GM15510 (cell line): ENCODE measurements at regions not wholly inside any gene's neighbourhood (a gene's known extent, or its start where the extent isn't known, plus 50 kb on each side); places are given as distances from the start of the nearest gene placed in this dataset.

Experiments used
- POLR2A ChIP-seq: IDR thresholded peaks from 3 replicates; pipeline ENCODE4 v1.6.1; 2011; ENCODE audit warnings: borderline replicate concordance; ENCODE audit not compliant: insufficient read length; ENCODE audit errors: extremely low read depth

- TF ChIP-seq POLR2A, result no peak
Observed at GRCh38 chr22:49322231-49322630, 505.4 kb downstream of the BRD1 start.

GRCh38 chr22:49321477-49322055 lies 506.1 kb downstream of the BRD1 start:
- TF ChIP-seq POLR2A, result no peak

- TF ChIP-seq POLR2A, result no peak
Observed at GRCh38 chr22:49320714-49321476, 506.8 kb downstream of the BRD1 start.

GRCh38 chr22:49317369-49317768 lies 510.3 kb downstream of the BRD1 start:
- no peak for TF ChIP-seq POLR2A

- TF ChIP-seq POLR2A, result no peak
Observed at GRCh38 chr22:49312601-49313000, 515.1 kb downstream of the BRD1 start.

- TF ChIP-seq POLR2A, result no peak
Observed at GRCh38 chr22:49310354-49310753, 517.3 kb downstream of the BRD1 start.

- TF ChIP-seq POLR2A, result no peak
Observed at GRCh38 chr22:49308300-49308699, 519.4 kb downstream of the BRD1 start.

- TF ChIP-seq POLR2A, result no peak
Observed at GRCh38 chr22:49307870-49308269, 519.8 kb downstream of the BRD1 start.

GRCh38 chr22:49307481-49307830 lies 520.2 kb downstream of the BRD1 start:
- TF ChIP-seq POLR2A, result no peak

- no peak for TF ChIP-seq POLR2A
Observed at GRCh38 chr22:49306632-49307480, 520.8 kb downstream of the BRD1 start.

GRCh38 chr22:49305966-49306631 lies 521.6 kb downstream of the BRD1 start:
- TF ChIP-seq POLR2A, result no peak

GRCh38 chr22:49305214-49305965 lies 522.3 kb downstream of the BRD1 start:
- no peak for TF ChIP-seq POLR2A

GRCh38 chr22:49303781-49304461 lies 523.8 kb downstream of the BRD1 start:
- no peak for TF ChIP-seq POLR2A
